AML-193 (cell line): ENCODE measurements at regions not wholly inside any gene's neighbourhood (a gene's known extent, or its start where the extent isn't known, plus 50 kb on each side); places are given as distances from the start of the nearest gene placed in this dataset.

Source experiments
- DNase-seq, 2 experiments: peaks; one replicate each; lab custom pipeline; 2025; lab: John Stamatoyannopoulos, UW

- DNase-seq, result peak; percentile 6 to 38
Measured at GRCh38 chr14:32254952-32255679, 52.0 kb upstream of the RNU6-8 start.

- no peak for DNase-seq
Measured at GRCh38 chr14:32255789-32256188, 52.7 kb upstream of the RNU6-8 start.

- no peak for DNase-seq
Measured at GRCh38 chr14:32256576-32256975, 53.5 kb upstream of the RNU6-8 start.

- no peak for DNase-seq
Measured at GRCh38 chr14:32258336-32258993, 55.4 kb upstream of the RNU6-8 start.

GRCh38 chr14:32259368-32260013 is 56.4 kb upstream of the RNU6-8 start:
- no peak for DNase-seq

GRCh38 chr14:32263939-32264567 is 61.0 kb upstream of the RNU6-8 start:
- DNase-seq, result no peak

- no peak for DNase-seq
Measured at GRCh38 chr14:32265584-32265983, 62.5 kb upstream of the RNU6-8 start.

GRCh38 chr14:32277998-32278397 is 51.1 kb upstream of the AKAP6 start:
- no peak for DNase-seq
